ENCODE measurements at regions not wholly inside any gene's neighbourhood (a gene's known extent, or its start where the extent isn't known, plus 50 kb on each side); places are given as distances from the start of the nearest gene placed in this dataset.

DNA sequence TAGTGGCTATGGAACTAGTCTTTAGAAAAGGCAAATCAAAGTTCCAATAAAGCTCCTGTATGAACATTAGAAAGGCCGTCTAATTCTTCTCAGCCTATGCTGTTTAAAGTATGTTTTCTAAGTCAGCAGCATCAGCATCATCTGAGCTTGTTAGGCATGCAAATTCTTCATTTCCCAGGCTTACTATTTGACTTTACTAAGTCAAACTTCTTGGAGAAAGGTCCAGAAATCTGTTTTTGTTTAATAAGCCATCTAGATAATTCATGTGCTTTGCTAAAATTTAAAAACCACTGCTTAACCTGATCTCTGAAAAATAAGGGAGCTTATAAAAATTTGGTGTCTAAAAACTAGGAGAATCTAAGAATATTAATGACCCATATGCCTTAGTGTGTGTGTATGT lies 200.2 kb upstream of the SGCD start:
- H3K4me3 ChIP-seq (ENCODE audit: low read depth, low read length), result no peak overlapping the region
- no peak for DNase-seq (ENCODE audit: low read depth)
- no peak for TF ChIP-seq CTCF (IDR thresholded peaks at IDR 0.05; ENCODE audit: insufficient read depth, low read depth, low read length, missing control alignments)

DNA sequence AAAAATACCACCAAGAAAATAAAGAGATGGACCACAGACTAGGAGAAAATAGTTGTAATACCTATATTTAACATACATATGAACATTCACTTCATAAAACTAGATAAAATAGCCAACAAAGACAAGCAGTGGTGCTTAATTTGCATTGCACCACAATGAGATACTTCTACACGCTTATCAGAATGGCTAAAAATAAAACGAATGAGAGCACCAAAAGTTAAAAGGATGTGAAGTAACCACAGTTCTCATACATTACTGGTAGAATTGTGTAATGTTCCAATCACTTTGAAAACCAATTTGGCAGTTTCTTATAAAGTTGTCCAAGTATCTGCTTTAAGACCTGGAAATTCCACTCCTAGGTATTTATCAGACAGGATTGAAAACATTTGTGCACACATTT lies 198.9 kb upstream of the SGCD start:
- no peak for TF ChIP-seq CTCF (IDR thresholded peaks at IDR 0.05; ENCODE audit: insufficient read depth, low read depth, low read length, missing control alignments)
- DNase-seq (ENCODE audit: low read depth), result peak; percentile 18
- no peak overlapping the region for H3K4me3 ChIP-seq (ENCODE audit: low read depth, low read length)

DNA sequence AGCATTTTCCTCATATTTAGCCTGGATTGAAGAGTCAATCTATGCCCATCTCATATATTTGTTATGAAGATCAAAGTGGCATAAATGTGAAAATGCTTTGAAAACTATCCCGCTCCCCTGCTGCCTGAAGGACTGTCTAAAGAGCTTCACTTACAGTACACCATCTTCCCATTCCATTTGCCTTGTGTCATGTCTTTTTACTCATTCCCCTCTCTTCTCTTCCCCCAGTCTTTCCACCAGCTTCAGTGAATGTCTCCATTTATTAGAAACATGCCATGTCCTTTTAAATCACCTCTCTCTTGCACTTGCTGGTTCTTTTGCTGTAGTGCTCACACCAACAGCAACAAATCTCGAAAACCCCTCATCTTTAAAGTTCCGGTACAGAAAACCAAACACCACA lies 192.7 kb upstream of the SGCD start:
- no peak overlapping the region for H3K4me3 ChIP-seq (ENCODE audit: low read depth, low read length)
- DNase-seq (ENCODE audit: low read depth), result no peak
- TF ChIP-seq CTCF (IDR thresholded peaks at IDR 0.05; ENCODE audit: insufficient read depth, low read depth, low read length, missing control alignments), result no peak

DNA sequence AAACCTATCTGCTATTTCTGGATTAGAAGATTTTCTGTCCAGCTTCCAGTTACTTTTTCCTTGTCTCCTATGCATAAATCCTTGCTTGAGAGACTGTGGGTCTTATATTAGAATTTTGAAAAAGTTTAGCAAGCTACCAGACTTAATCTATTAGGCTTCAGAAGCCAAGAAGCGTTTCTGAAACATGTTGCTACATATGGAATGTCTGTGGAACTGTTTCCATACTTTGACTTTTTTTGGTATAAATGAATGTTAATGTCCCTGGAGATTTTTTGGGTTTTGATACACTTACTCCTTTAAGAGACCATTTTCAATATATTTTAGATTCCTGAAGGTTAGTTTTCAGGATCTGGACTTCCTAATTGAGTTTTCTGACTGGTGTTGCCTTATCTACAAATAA lies 191.4 kb upstream of the SGCD start:
- no peak for TF ChIP-seq CTCF (IDR thresholded peaks at IDR 0.05; ENCODE audit: insufficient read depth, low read depth, low read length, missing control alignments)
- no peak overlapping the region for H3K4me3 ChIP-seq (ENCODE audit: low read depth, low read length)
- no peak for DNase-seq (ENCODE audit: low read depth)

- DNase-seq (ENCODE audit: low read depth), result no peak
- no peak for TF ChIP-seq CTCF (IDR thresholded peaks at IDR 0.05; ENCODE audit: insufficient read depth, low read depth, low read length, missing control alignments)
- H3K4me3 ChIP-seq (ENCODE audit: low read depth, low read length), result no peak overlapping the region
These were observed 189.7 kb upstream of the SGCD start for GRCh38 chr5:156137071-156137869.

- no peak for DNase-seq (ENCODE audit: low read depth)
- no peak for TF ChIP-seq CTCF (IDR thresholded peaks at IDR 0.05; ENCODE audit: insufficient read depth, low read depth, low read length, missing control alignments)
These were observed 184.1 kb upstream of the SGCD start for GRCh38 chr5:156142867-156143266.

More at GRCh38 chr5:156142867-156143266, 184.1 kb upstream of the SGCD start:
- no peak overlapping the region for H3K4me3 ChIP-seq (ENCODE audit: low read depth, low read length)

Measured in GM12865 (cell line).